Peyer's patch (tissue), 4 donors: ENCODE measurements at regions not wholly inside any gene's neighbourhood (a gene's known extent, or its start where the extent isn't known, plus 50 kb on each side); places are given as distances from the start of the nearest gene placed in this dataset.
"Not testable (repeated sequence)": the region's sequence is repeated elsewhere in the genome, so short reads cannot be mapped to it uniquely, and the experiment has no call there.

Experiments used
- DNase-seq, 3 donors: peaks; one replicate each; pipeline ENCODE4 v3.0.0-alpha.2; 2017 to 2019
- H3K27ac ChIP-seq, 4 donors: fragments of 200-600 bp; sonication (generic); one replicate each; pipeline ENCODE4 v1.5.1; 2016 to 2019
- H3K27me3 ChIP-seq, 2 donors: fragments of 200-600 bp; sonication (generic); one replicate each; pipeline ENCODE4 v1.5.1; 2019
- H3K36me3 ChIP-seq, 3 donors: fragments of 200-600 bp; sonication (generic); one replicate each; pipeline ENCODE4 v1.5.1; 2016 to 2019
- H3K4me1 ChIP-seq, 4 donors: fragments of 200-600 bp; sonication (generic); one replicate each; pipeline ENCODE4 v1.5.1; 2016 to 2019
- H3K4me3 ChIP-seq, 4 donors: fragments of 200-600 bp; sonication (generic); 1 replicate in 3 of 4; 2 replicates in 1 of 4; pipeline ENCODE4 v1.5.1; 2016 to 2019; ENCODE audit warnings: mild to moderate bottlenecking in 1 of 4
- H3K9me3 ChIP-seq, 4 donors: fragments of 200-600 bp; sonication (generic); one replicate each; pipeline ENCODE4 v1.5.1; 2016 to 2019; ENCODE audit warnings: mild to moderate bottlenecking in 1 of 4
- POLR2A ChIP-seq, 2 donors: fragments of 450-650 bp; IDR thresholded peaks; one replicate each; pipeline ENCODE4 v1.5.1; 2017; ENCODE audit warnings: antibody characterized with exemption in 2 of 2, mild to moderate bottlenecking in 2 of 2, moderate library complexity in 2 of 2
- TF ChIP-seq, protein P1 (sequence below), 6 experiments: fragments of 450-650 bp in 4 of 6; fragments of 200-600 bp in 2 of 6; sonication (generic) in 1 of 6; IDR thresholded peaks; one replicate each; pipeline ENCODE4 v1.5.1; 2017 to 2019; ENCODE audit warnings: antibody characterized with exemption in 6 of 6, mild to moderate bottlenecking in 3 of 6, moderate library complexity in 1 of 6

GRCh38 chr13:90461398-90461797 is 886.1 kb upstream of the MIR17HG start:
- Histone ChIP-seq H3K36me3 (no peaks in the 10 kb centered on the region), H3K9me3 (no peaks in the 10 kb centered on the region), H3K4me3 (no peak overlapping the region), H3K27ac (no peak overlapping the region), H3K27me3 (no peaks in the 10 kb centered on the region), H3K4me1 (no peaks in the 10 kb centered on the region)
- no peak for DNase-seq
- TF ChIP-seq, protein P1, sequence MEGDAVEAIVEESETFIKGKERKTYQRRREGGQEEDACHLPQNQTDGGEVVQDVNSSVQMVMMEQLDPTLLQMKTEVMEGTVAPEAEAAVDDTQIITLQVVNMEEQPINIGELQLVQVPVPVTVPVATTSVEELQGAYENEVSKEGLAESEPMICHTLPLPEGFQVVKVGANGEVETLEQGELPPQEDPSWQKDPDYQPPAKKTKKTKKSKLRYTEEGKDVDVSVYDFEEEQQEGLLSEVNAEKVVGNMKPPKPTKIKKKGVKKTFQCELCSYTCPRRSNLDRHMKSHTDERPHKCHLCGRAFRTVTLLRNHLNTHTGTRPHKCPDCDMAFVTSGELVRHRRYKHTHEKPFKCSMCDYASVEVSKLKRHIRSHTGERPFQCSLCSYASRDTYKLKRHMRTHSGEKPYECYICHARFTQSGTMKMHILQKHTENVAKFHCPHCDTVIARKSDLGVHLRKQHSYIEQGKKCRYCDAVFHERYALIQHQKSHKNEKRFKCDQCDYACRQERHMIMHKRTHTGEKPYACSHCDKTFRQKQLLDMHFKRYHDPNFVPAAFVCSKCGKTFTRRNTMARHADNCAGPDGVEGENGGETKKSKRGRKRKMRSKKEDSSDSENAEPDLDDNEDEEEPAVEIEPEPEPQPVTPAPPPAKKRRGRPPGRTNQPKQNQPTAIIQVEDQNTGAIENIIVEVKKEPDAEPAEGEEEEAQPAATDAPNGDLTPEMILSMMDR (IDR thresholded peaks at IDR 0.05), result no peak
- TF ChIP-seq POLR2A (IDR thresholded peaks at IDR 0.05), result no peak

GRCh38 chr13:90477216-90477615 is 870.3 kb upstream of the MIR17HG start:
- no peaks in the 10 kb centered on the region for H3K36me3 ChIP-seq
- H3K4me1 ChIP-seq, result no peaks in the 10 kb centered on the region
- TF ChIP-seq, protein P1 (IDR thresholded peaks at IDR 0.05), result no peak
- no peaks in the 10 kb centered on the region for H3K9me3 ChIP-seq
- no peak overlapping the region for H3K4me3 ChIP-seq
- no peak overlapping the region for H3K27ac ChIP-seq
- H3K27me3 ChIP-seq, result no peaks in the 10 kb centered on the region
- no peak for DNase-seq

DNA sequence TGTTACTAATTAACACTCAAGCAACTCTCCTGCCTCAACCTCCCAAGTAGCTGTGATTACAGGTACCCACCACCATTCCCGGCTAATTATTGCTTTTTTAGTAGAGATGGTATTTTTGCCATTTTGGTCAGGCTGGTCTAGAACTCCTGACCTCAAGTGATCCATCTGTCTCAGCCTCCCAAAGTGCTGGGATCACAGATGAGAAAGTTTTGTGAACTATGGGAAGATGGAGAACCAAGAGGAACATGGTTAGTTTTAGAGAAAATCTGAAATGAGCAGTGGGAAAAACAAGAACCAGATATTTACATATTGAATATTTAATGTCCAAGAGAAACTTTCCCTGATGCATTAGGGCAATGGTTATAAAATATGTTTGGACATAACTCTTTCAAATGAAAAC is 863.6 kb upstream of the MIR17HG start:
- Histone ChIP-seq H3K4me1 (no peaks in the 10 kb centered on the region), H3K27ac (no peak overlapping the region), H3K9me3 (no peaks in the 10 kb centered on the region), H3K4me3 (no peak overlapping the region), H3K27me3 (no peaks in the 10 kb centered on the region), H3K36me3 (no peaks in the 10 kb centered on the region)
- DNase-seq, result no peak
- TF ChIP-seq, protein P1 (IDR thresholded peaks at IDR 0.05), result no peak
- TF ChIP-seq POLR2A (IDR thresholded peaks at IDR 0.05), result no peak

DNA sequence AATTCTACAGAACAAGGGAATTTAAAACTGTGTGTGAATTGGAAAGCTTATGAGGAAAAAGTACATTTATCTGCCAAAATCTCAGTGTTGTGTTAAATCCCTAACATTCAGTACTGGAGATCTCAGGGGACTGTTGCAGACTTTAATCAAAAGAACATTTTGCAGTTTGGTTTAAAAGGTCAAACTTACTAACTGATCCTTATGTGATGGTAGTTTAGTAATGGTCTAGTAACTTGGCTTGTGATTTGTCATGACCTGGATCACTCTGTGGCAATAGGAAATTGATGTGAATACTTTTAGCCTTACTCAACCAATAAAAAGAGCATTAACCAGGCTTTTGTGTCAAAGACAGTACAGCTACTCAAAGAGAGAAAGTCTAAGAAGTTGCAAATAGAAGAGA is 862.1 kb upstream of the MIR17HG start:
- Histone ChIP-seq H3K9me3 (no peaks in the 10 kb centered on the region), H3K27ac (no peak overlapping the region), H3K36me3 (no peaks in the 10 kb centered on the region), H3K4me3 (no peak overlapping the region), H3K27me3 (no peaks in the 10 kb centered on the region), H3K4me1 (no peaks in the 10 kb centered on the region)
- DNase-seq, result no peak
- TF ChIP-seq POLR2A (IDR thresholded peaks at IDR 0.05), result no peak
- TF ChIP-seq, protein P1 (IDR thresholded peaks at IDR 0.05), result no peak

DNA sequence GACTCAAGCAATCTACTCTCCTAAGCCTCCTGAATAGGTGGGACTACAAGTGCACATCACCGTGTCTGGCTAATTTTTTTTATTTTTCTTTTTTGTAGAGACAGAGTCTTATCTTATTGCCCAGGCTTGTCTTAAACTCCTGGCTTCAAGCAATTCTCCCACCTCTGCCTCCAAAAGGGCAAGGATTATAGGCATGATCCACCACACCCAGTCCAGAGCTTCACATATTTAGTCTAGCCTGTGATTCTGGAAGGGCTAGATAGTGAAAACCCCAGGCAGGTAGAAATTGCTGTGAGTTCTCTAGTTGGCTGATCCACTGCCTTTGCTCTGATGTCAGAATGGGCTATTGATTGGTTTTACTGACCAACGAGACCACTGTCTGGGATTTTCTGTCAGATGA is 854.6 kb upstream of the MIR17HG start:
- H3K36me3 ChIP-seq, result no peaks in the 10 kb centered on the region
- H3K27me3 ChIP-seq, result no peaks in the 10 kb centered on the region
- TF ChIP-seq, protein P1 (IDR thresholded peaks at IDR 0.05), result no peak
- no peak for TF ChIP-seq POLR2A (IDR thresholded peaks at IDR 0.05)
- no peaks in the 10 kb centered on the region for H3K9me3 ChIP-seq
- DNase-seq, result no peak
- H3K27ac ChIP-seq, result no peak overlapping the region
- no peak overlapping the region for H3K4me3 ChIP-seq
- H3K4me1 ChIP-seq, result no peaks in the 10 kb centered on the region

DNA sequence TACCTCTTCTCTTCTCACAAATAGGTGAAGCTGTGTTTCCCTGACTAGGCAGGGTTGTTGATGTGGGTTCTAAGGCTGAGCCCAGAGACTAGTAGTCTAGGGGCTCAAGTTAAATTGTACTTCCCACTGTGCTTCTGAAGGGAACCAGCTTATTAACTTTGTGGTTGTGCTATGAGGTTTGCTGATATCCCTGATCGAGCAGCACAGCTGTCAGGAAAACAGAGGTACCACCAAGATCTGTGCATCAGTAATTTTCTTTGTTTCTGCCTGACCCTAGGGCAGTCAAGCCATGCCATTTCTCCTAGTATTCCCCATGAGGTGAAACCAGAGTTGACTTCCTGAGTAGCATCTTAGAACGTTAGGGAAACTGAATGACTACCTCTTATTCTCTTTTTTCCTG is 853.8 kb upstream of the MIR17HG start:
- no peak for TF ChIP-seq POLR2A (IDR thresholded peaks at IDR 0.05)
- TF ChIP-seq, protein P1 (IDR thresholded peaks at IDR 0.05), result no peak

GRCh38 chr13:90494849-90495248 is 852.6 kb upstream of the MIR17HG start:
- H3K27ac ChIP-seq, H3K27me3 ChIP-seq, H3K36me3 ChIP-seq, DNase-seq, H3K4me3 ChIP-seq, H3K9me3 ChIP-seq, H3K4me1 ChIP-seq: not testable (repeated sequence)

More for the DNA sequence above, 853.8 kb upstream of the MIR17HG start:
- no peaks in the 10 kb centered on the region for H3K9me3 ChIP-seq
- H3K4me1 ChIP-seq, result no peaks in the 10 kb centered on the region
- H3K36me3 ChIP-seq, result no peaks in the 10 kb centered on the region
- H3K27me3 ChIP-seq, result no peaks in the 10 kb centered on the region
- no peak overlapping the region for H3K4me3 ChIP-seq
- no peak overlapping the region for H3K27ac ChIP-seq
- DNase-seq, result no peak
